Muscle layer of duodenum (tissue), 2 donors: ENCODE measurements at regions not wholly inside any gene's neighbourhood (a gene's known extent, or its start where the extent isn't known, plus 50 kb on each side); places are given as distances from the start of the nearest gene placed in this dataset.

Experiments
- H3K27ac ChIP-seq: one replicate; pipeline ENCODE4 v1.7.0; 2013; ENCODE audit warnings: mild to moderate bottlenecking, low read length
- H3K27me3 ChIP-seq: one replicate; pipeline ENCODE4 v1.7.0; 2013; ENCODE audit warnings: low read depth, mild to moderate bottlenecking, control low read depth, low read length
- H3K36me3 ChIP-seq, 2 donors: one replicate each; pipeline ENCODE4 v1.7.0; 2013; ENCODE audit warnings: low read length in 2 of 2, control low read depth in 1 of 2, mild to moderate bottlenecking in 1 of 2; ENCODE audit not compliant: insufficient read depth in 2 of 2, control insufficient read depth in 1 of 2
- H3K4me1 ChIP-seq, 2 donors: one replicate each; pipeline ENCODE4 v1.7.0; 2013; ENCODE audit warnings: low read length in 2 of 2, mild to moderate bottlenecking in 2 of 2, control low read depth in 1 of 2, moderate library complexity in 1 of 2; ENCODE audit not compliant: insufficient read depth in 2 of 2, control insufficient read depth in 1 of 2
- H3K4me3 ChIP-seq, 2 donors: one replicate each; pipeline ENCODE4 v1.7.0; 2013; ENCODE audit warnings: low read length in 2 of 2, low read depth in 1 of 2, mild to moderate bottlenecking in 1 of 2
- H3K9me3 ChIP-seq, 2 donors: one replicate each; pipeline ENCODE4 v1.7.0; 2013; ENCODE audit warnings: low read length in 2 of 2, control low read depth in 1 of 2, mild to moderate bottlenecking in 1 of 2; ENCODE audit not compliant: control insufficient read depth in 1 of 2
- donor health status: healthy.

DNA sequence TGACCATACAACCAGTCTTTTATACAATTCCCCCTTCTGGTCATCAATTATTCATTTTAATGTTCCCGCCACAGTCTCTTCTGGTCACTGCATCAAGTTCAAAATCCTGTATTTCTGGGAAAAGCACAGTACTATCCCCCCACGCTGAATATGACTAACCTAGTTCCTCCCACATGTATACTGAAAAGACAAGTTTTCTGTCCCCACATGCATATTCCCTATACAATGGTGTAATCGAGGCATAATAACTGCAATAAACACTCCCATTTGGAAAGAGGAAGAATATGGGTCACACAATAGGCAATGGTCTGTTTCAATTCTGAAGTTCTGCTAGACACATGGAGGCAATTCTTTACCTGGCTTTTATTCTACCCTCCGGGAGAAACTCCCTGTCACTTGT is 344.9 kb downstream of the EFNA5 start:
- Histone ChIP-seq H3K36me3 (no peaks in the 10 kb centered on the region), H3K4me3 (no peak overlapping the region), H3K9me3 (no peaks in the 10 kb centered on the region), H3K27me3 (no peaks in the 10 kb centered on the region), H3K27ac (no peak overlapping the region), H3K4me1 (no peaks in the 10 kb centered on the region)

GRCh38 chr5:107324809-107325208 is 345.9 kb downstream of the EFNA5 start:
- no peaks in the 10 kb centered on the region for H3K36me3 ChIP-seq
- H3K27ac ChIP-seq: no peak overlapping the region
- H3K27me3 ChIP-seq: no peaks in the 10 kb centered on the region
- H3K9me3 ChIP-seq: no peaks in the 10 kb centered on the region
- no peaks in the 10 kb centered on the region for H3K4me1 ChIP-seq
- H3K4me3 ChIP-seq: no peak overlapping the region

DNA sequence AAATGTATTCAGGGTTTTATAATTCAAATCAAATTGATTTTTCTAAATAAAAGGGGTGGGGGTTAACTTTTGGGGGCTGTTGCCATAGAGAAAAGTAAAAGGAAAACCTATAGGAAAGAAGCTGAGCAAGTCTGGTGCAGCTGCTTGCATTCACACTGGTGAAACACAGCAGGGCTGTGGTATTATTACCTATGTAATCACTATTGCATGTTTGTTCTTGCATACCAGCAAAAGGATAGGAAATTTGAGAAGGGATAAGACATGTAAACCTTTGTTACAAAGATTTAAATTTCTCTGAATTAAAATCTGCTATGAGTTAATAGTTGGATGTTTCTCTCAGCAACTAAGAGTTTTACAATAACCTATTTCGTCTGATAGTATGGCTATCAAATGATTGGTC is 346.7 kb downstream of the EFNA5 start:
- no peaks in the 10 kb centered on the region for H3K9me3 ChIP-seq
- no peak overlapping the region for H3K4me3 ChIP-seq
- no peak overlapping the region for H3K27ac ChIP-seq
- H3K36me3 ChIP-seq: no peaks in the 10 kb centered on the region
- H3K27me3 ChIP-seq: no peaks in the 10 kb centered on the region
- H3K4me1 ChIP-seq: no peaks in the 10 kb centered on the region

- no peaks in the 10 kb centered on the region for H3K9me3 ChIP-seq
- H3K4me1 ChIP-seq: no peaks in the 10 kb centered on the region
- no peaks in the 10 kb centered on the region for H3K27me3 ChIP-seq
- no peak overlapping the region for H3K27ac ChIP-seq
- no peaks in the 10 kb centered on the region for H3K36me3 ChIP-seq
- H3K4me3 ChIP-seq: no peak overlapping the region
Measured at GRCh38 chr5:107323536-107323935, 347.2 kb downstream of the EFNA5 start.

DNA sequence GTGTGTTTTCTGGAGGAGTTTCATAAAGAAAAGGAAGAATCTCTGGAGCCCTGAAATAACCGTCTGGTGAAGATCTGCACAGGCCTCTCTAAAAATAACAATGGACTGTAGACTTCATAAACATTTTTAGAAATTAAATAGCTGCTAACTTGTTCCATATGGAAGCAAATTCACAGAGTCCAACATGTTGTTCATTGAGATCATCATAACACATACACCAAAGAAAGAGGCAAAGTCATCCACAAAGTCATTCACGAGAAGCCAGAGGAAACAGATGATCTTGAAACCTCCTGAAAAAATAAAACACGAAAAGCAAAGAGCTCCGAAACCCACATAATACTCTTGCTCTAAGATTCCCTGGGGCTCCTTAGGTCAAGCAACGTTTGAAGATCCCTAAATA is 347.8 kb downstream of the EFNA5 start:
- Histone ChIP-seq H3K27me3 (no peaks in the 10 kb centered on the region), H3K36me3 (no peaks in the 10 kb centered on the region), H3K9me3 (no peaks in the 10 kb centered on the region), H3K4me3 (no peak overlapping the region), H3K27ac (no peak overlapping the region), H3K4me1 (no peaks in the 10 kb centered on the region)

GRCh38 chr5:107321906-107322305 is 348.8 kb downstream of the EFNA5 start:
- no peak overlapping the region for H3K27ac ChIP-seq
- no peaks in the 10 kb centered on the region for H3K27me3 ChIP-seq
- no peak overlapping the region for H3K4me3 ChIP-seq
- H3K4me1 ChIP-seq: no peaks in the 10 kb centered on the region
- no peaks in the 10 kb centered on the region for H3K36me3 ChIP-seq
- no peaks in the 10 kb centered on the region for H3K9me3 ChIP-seq

DNA sequence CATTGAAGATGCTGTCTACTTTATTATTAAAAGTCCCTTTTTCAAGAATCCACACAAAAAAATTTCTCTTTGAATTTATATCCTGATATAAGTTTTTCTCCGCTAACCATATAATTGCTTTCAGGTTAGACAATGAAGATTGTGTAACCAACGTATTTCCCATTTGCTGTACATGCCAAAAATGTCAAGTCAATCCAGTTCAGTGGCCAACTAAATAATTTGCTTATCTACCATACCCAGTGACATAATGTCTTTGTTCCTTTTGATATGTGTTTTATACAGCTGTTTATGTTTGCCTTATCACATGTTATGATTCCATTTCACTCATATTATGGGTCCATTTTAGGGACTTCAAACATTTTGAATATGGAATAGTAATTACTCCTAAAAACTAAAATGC is 349.9 kb downstream of the EFNA5 start:
- Histone ChIP-seq H3K4me1 (no peaks in the 10 kb centered on the region), H3K27me3 (no peaks in the 10 kb centered on the region), H3K4me3 (no peak overlapping the region), H3K36me3 (no peaks in the 10 kb centered on the region), H3K27ac (no peak overlapping the region), H3K9me3 (no peaks in the 10 kb centered on the region)

DNA sequence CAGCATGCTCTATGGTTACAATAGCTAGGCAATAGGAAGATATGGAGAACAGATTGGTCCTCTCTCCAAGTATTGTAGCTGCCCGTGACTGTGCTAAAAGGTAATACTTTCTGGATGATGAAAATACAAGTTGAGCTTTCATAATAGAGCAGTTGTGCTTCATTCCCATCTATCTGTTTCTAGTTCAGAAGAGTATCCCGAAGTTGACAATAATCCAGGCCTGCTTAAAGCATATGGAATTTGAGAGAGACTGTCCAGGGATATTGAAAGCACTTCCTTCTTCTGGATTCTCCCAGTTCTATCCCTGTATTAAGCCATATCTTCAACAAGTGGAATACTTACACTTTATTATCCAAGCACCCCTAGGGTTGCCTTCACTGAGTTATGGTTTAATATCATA is 350.4 kb downstream of the EFNA5 start:
- H3K4me1 ChIP-seq: no peaks in the 10 kb centered on the region
- no peaks in the 10 kb centered on the region for H3K27me3 ChIP-seq
- H3K36me3 ChIP-seq: no peaks in the 10 kb centered on the region
- H3K9me3 ChIP-seq: no peaks in the 10 kb centered on the region
- H3K4me3 ChIP-seq: no peak overlapping the region
- no peak overlapping the region for H3K27ac ChIP-seq

DNA sequence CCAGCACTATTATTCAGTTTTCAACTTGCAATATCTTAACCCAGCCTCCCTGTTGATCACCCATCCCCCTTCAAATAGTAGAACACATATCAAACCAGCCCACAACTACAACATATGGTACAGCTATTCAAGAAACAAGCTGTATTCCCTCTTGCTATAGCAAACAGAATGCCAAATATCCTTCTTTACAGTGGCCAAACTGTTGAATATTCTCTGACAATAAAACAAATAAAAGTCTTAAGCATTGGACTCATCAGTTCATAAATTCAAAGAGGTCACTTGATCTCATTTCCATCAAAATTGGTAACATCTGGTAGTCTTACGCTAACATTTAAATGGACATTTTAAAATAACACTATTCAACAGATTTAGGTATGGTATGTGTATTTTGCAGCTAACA is 350.8 kb downstream of the EFNA5 start:
- no peaks in the 10 kb centered on the region for H3K9me3 ChIP-seq
- no peak overlapping the region for H3K27ac ChIP-seq

DNA sequence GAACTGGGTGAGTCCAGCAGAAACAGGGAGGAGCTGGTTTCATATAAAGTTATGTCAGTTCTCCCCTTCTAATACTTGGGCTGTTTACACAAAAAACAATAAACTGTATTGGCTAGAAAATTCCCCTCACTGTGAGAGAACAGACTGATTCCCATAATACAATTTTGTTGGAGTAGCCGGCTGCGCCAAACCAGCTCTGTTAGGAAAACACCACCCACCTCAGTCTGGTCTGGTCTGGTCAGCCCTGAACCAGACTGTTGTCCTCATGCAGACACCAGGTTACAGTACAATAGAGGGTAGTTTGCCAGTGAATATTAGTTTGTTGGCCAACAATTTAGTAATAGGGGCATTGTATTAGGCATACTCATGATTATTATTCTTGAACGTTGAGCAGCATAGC is 356.4 kb downstream of the EFNA5 start:
- no peaks in the 10 kb centered on the region for H3K27me3 ChIP-seq
- no peak overlapping the region for H3K4me3 ChIP-seq
- H3K36me3 ChIP-seq: no peaks in the 10 kb centered on the region
- no peak overlapping the region for H3K27ac ChIP-seq
- no peaks in the 10 kb centered on the region for H3K4me1 ChIP-seq
- no peaks in the 10 kb centered on the region for H3K9me3 ChIP-seq

More for the DNA sequence above, 350.8 kb downstream of the EFNA5 start:
- no peaks in the 10 kb centered on the region for H3K4me1 ChIP-seq
- H3K27me3 ChIP-seq: no peaks in the 10 kb centered on the region
- no peak overlapping the region for H3K4me3 ChIP-seq
- no peaks in the 10 kb centered on the region for H3K36me3 ChIP-seq

DNA sequence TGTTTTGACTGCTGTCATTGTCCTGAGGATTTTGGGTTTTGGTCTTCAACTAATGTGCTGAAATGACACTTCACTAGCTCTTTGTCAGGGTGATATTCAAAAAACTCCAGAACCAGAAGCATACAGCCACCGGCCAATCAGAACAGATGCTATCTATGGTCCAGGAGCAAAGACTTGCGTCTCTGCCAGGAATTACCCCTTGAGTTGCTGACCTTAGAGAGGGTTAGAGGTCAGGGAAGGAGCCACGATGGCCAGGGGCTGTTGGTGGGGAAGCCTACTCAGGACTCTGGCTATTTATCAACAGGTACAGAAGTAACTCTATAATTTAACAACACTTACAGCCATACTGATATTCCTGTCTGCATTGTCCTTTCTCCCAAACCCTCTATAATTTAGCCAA is 356.8 kb downstream of the EFNA5 start:
- H3K9me3 ChIP-seq: no peaks in the 10 kb centered on the region
- H3K27ac ChIP-seq: no peak overlapping the region
- H3K36me3 ChIP-seq: no peaks in the 10 kb centered on the region
- H3K27me3 ChIP-seq: no peaks in the 10 kb centered on the region
- no peak overlapping the region for H3K4me3 ChIP-seq
- H3K4me1 ChIP-seq: no peaks in the 10 kb centered on the region

DNA sequence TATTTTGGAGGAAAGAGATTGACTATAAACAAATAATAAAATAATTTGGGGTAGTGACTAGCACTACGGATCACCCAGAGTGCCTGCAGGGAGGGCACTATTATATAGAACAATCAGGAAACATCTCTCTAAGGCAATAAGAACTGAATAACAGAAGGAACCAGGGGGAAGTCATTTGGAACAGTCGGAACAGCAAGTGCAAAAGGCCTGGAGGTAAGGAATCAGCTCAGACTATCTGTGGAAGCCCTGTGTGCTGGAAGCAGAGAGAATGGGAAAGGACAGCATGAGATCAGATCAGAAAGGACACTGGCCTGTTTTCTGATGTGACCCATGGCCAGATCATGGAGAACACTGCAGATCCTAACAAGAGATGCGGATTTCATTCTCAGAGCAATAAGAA is 357.6 kb downstream of the EFNA5 start:
- no peak overlapping the region for H3K4me3 ChIP-seq
- no peaks in the 10 kb centered on the region for H3K4me1 ChIP-seq
- no peaks in the 10 kb centered on the region for H3K9me3 ChIP-seq
- H3K36me3 ChIP-seq: no peaks in the 10 kb centered on the region
- H3K27ac ChIP-seq: no peak overlapping the region
- H3K27me3 ChIP-seq: no peaks in the 10 kb centered on the region
